Skin epidermis (tissue), 12 donors: ENCODE measurements at regions not wholly inside any gene's neighbourhood (a gene's known extent, or its start where the extent isn't known, plus 50 kb on each side); places are given as distances from the start of the nearest gene placed in this dataset.
"Not testable (repeated sequence)": the region's sequence is repeated elsewhere in the genome, so short reads cannot be mapped to it uniquely, and the experiment has no call there.

Experiments used
- H3K27ac ChIP-seq, 21 experiments: fragments of 200-600 bp; sonication (generic) in 11 of 21; one replicate each; pipeline ENCODE4 v1.5.0; 2020; ENCODE audit warnings: mild to moderate bottlenecking in 3 of 21, inconsistent platforms in 2 of 21, moderate library complexity in 2 of 21
- H3K4me3 ChIP-seq, 7 experiments: fragments of 200-600 bp; sonication (generic) in 2 of 7; one replicate each; pipeline ENCODE4 v1.5.0; 2020; ENCODE audit warnings: inconsistent platforms in 2 of 7, mild to moderate bottlenecking in 2 of 7, moderate library complexity in 1 of 7

DNA sequence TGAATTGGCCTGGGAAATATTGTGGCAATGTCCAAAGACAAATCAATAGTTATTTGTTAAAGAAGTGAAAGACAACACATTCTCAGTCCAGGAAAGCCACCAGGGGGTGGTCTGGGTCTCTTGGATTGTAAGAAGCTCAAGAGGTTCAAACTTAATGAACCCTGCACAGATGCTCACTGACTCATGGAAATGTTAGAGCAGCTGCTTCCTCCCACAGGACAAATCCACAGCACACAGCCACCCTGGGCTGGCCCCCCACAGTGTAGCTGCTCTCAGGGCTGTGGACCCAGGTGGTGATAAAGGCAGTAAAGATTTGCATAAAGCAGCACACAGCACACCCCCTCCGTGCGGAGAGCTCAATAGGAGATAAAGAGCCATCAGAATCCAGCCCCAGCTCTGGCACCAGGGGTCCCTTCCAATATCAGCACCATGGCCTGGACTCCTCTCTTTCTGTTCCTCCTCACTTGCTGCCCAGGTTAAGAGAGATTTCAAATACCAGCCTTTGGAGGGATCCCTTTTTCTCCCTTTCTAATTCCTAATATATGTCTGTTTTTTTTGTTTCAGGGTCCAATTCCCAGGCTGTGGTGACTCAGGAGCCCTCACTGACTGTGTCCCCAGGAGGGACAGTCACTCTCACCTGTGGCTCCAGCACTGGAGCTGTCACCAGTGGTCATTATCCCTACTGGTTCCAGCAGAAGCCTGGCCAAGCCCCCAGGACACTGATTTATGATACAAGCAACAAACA, 124.8 kb downstream of the VPREB1 start:
- H3K27ac ChIP-seq, H3K4me3 ChIP-seq: not testable (repeated sequence)

DNA sequence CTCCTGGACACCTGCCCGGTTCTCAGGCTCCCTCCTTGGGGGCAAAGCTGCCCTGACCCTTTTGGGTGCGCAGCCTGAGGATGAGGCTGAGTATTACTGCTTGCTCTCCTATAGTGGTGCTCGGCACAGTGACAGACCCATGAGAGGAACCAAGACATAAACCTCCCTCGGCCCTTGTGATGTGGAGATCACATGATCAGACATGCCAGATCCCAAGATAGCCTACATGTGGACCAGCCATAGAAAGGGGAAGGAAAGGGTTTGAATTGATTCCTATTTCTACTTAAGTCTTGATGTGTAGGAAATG, 125.3 kb downstream of the VPREB1 start:
- Histone ChIP-seq H3K27ac (no peak overlapping the region), H3K4me3 (no peak overlapping the region)

DNA sequence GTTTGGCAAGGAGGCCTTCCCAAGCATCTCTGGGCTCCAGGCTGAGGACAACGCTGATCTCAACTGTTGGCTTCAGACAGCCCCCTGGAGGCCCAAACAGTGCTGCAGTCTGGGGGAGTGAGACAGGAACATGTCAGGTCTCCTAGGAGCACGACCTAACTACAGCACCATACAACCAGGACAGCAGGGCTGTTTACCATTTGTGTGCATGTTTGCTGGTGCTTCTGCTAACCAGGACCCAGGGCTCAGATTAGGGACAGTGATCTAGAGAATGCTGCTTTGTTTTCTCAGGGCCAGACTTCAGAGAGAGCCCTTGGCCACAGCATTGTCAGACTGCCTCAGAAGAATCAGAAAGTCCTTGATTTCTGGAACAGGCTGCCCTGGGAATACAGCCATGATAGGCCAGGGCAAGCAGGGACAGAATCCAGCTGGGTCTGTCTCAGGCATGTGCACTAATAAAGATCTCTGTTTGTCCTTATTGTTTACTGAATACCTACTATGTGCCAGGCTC, 126.5 kb downstream of the VPREB1 start:
- no peak overlapping the region for H3K4me3 ChIP-seq
- no peak overlapping the region for H3K27ac ChIP-seq

DNA sequence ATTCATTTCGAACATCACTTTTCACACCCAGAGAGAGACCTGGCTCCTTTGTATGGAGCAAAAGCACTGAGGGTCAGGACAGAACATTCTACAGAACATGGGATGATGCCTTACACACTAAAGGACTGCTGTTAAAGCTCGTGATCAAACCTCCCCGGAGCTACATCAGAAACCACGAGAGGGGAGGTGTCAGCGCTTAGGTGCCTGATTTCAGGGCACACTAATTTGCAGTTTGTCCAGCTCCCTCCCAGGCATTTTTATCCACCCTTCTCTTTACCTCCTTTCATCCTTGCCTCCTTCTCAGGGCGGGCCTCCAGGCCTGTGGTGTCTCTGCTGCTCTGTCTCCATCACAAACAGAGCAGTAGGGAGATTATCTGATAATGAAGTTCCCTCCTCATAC, 127.5 kb downstream of the VPREB1 start:
- no peak overlapping the region for H3K27ac ChIP-seq
- no peak overlapping the region for H3K4me3 ChIP-seq

DNA sequence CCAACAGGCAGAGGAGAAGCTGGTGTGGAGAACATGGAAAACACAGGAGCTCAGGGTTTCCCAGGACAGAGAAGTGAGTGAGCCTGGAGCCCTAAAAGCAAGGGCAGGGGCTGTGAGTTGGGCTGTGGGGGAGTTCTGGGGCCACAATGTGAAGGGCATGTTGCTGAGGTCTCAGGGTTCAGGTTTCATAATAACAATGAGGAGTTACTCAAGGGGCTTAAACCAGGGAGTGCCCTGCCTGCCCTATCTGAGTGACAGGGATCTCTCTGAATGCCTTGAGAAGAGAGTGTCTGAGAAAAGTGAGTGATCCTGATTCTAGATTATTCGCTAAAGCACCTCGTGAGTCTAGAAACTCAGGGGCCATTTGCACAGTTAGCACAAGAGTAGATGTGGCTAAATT, 129.6 kb downstream of the VPREB1 start:
- H3K4me3 ChIP-seq, result no peak overlapping the region
- no peak overlapping the region for H3K27ac ChIP-seq

DNA sequence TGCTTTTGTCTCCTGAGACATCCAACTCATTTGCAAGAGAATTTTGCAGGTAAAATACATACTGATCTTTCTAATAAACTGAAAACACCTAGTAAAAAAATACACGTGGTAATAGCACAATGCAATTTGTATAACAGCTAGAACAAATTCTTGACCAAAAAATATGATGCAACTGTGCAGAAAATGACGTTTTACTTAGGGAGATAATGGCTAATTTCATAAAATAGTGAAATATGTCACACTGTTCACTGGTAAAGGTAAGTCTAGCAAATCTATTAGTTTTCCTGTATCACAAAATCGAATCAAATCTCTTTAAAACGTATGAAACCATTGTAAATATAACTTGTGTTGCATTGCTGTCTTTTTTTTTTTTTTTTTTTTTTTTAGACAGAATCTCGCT, 130.0 kb downstream of the VPREB1 start:
- no peak overlapping the region for H3K27ac ChIP-seq
- H3K4me3 ChIP-seq, result no peak overlapping the region

DNA sequence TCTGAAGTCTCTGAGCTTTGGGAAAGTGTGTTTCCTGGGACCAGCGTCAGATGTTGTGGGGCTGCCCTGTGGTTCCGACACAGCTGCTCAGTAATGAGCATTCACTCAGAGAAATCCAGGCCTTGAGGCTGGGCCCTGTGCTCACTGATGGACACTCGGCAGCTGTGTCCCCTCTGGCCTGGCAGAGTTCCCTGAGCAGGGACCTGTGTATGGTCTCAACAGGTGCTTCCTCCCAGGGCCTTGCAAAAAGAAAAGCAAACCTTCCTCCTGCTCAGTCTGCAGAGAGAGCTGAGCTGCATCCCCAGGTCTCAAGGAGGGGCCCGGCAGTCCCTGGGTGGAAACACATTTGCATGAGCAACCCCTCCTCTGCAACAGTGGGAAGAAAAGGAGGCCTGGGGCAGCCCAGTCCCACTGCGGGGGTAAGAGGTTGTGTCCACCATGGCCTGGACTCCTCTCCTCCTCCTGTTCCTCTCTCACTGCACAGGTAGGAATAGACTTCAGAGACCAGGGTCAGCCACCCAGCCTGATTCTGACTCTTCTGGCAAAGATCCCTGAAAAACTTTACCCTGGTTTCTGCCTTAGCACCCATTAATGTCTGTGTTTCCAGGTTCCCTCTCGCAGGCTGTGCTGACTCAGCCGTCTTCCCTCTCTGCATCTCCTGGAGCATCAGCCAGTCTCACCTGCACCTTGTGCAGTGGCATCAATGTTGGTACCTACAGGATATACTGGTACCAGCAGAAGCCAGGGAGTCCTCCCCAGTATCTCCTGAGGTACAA, 131.2 kb downstream of the VPREB1 start:
- no peak overlapping the region for H3K4me3 ChIP-seq
- H3K27ac ChIP-seq, result no peak overlapping the region

DNA sequence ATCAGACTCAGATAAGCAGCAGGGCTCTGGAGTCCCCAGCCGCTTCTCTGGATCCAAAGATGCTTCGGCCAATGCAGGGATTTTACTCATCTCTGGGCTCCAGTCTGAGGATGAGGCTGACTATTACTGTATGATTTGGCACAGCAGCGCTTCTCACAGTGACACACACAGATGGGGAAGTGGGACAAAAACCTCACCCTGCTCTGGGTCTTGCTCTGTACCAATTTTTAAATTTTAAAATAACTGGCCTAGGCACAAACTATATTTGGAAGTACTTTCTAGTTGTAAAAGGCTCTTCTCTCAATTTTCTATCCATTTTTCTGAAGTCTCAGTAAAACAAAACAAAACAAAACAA, 131.7 kb downstream of the VPREB1 start:
- no peak overlapping the region for H3K4me3 ChIP-seq
- H3K27ac ChIP-seq, result no peak overlapping the region

DNA sequence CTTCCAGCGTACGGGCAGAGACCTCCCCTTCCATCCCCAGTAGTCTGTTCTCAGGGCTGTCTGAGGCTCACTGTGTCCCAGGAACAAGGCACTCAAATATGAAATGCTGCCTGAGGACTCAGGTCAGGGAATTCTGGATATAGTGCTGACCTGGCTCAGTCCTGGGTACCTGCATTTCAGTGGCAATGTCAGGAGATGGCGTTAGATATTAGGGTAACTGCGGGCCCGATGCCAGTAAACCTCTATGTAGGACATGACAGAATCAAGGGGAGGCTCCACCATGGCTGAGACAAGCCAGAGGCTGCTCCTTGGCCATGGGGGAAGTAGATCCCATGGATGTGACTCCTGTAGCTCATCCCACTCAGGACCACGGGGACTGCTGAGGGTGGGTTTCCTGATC, 131.7 kb downstream of the ZNF280B start:
- not testable (repeated sequence) for H3K27ac ChIP-seq, H3K4me3 ChIP-seq

DNA sequence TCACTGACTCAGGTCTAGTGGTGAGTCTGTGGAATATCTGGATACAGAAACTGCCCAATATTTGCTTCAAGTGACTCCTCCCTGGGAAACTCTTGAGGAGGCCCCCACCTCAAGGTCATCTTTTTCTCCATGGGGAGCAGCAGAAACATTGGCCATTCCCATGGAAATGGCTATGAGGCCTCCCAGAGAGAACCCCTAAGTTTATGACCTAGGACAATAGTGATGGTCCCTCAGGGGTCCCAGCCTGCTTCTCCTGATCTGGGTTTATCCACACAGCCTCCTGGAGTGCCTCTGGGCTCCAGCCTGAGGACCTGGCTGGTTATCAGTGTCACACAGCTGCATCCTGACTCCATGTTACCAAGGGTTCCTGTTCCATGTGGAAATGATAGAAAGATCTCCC, 131.2 kb downstream of the ZNF280B start:
- no peak overlapping the region for H3K4me3 ChIP-seq

DNA sequence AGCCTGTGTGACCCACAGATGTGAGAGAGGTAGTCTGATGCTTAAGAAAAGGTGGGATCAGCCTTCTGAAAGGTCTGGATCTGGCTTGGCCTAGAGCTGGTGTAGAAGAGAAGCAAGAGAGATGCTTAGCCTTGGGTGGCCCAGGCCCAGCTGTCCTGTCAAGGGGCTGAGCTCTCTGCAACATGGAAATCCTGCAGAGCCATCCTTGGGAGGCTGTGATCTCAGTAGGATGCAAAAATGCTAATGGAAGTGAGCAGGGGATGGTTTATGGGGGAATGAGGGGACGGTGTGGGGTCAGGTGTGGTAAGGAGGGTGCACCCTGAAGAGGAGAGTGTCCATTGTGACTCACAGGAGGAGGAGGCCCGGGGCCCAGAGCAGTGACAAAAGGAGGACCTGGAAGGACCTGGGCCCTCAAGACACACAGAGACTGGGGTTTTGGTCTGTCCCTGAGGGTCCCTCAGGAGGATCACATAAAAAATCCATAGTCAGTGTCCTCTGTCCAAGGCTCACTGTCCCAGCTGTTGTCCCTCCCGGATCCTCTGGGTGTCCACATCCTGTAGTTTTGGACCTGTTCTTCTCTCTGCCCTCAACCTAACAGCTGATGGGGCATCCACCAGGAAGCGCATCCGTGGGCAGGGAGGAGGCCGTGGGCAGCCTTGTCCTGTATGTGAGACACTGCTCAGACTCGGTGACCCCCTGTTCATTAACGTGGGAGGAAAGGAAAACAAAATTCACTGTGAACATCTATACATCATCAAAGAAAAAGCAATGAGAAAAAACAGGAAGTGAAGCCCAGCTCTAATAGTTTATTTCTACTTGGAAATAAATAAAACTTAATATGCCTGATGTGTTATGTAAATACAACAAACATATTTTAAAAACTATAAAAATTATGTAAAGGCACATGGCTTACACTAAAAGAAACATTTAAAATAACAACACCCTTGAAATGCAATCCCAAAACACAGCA, 129.8 kb downstream of the ZNF280B start:
- no peak overlapping the region for H3K27ac ChIP-seq
- H3K4me3 ChIP-seq, result no peak overlapping the region

More for the DNA sequence above, 131.2 kb downstream of the ZNF280B start:
- H3K27ac ChIP-seq, result no peak overlapping the region

DNA sequence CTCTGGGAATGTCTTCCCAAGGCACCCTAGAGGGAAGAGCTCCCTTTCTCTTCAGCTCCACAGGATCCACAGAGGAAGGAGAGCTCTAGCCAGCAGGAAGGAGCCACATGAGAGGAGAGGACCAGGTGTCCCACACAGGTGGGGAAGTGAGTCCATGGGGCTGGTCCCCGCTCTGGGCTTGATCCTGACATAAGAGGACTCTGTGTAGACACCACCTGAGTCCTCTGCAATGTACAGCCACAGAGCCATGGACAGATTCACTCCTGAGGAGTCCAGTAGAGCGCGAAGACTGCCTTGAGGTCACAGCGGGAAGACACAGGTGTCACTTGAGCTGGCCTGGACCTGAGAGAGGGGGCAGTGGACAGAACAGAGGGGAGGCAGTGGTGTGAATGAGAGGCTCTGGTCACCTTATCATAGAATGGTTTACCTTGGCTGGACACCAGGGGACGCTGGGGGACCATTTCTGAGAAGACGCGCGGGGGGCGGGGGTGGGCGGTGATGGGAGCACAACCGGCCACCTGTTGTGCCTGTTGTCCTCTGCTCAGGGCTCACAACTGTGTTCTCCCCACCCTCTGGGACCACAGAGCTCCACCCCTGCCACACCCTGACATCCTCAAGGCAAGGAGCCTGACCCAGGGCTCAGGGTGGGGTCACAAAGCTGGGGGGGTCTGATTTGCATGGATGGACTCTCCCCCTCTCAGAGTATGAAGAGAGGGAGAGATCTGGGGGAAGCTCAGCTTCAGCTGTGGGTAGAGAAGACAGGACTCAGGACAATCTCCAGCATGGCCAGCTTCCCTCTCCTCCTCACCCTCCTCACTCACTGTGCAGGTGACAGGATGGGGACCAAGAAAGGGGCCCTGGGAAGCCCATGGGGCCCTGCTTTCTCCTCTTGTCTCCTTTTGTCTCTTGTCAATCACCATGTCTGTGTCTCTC, 128.2 kb downstream of the ZNF280B start:
- Histone ChIP-seq H3K27ac (no peak overlapping the region), H3K4me3 (no peak overlapping the region)

DNA sequence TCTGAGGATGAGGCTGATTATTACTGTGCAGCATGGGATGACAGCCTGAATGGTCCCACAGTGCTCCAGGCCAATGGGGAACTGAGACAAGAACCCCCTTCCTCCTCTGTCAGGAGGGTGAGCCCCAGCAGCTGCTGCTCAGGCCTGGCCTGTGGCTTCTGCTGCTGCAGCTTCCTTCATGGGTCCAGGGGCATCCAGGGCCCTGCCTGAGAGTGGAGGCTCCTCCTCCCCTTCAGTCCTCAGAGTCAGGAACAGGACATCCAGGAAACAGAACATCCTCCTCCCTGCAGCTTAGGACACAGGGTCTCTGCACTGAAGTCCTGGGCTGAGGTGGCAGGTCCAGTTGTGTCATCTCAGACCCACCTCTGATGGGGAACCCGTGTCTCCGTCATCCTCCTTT, 127.2 kb downstream of the ZNF280B start:
- H3K4me3 ChIP-seq, H3K27ac ChIP-seq: not testable (repeated sequence)

DNA sequence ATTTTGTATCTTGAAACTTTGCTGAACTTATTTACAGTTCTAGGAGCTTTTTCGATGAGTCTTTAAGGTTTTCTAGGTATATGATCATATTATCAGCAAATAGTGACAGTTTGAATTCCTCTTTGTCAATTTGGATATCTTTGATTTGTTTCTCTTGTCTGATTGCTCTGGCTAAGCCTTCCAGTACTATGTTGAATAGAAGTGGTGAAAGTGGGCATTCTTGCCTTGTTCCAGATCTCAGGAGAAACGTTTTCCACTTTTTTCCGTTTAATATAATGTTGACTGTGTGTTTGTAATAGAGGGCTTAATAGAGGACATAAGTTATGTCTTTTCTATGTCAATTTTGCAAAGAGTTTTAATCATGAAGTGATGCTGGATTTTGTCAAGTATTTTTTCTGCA, 124.3 kb downstream of the ZNF280B start:
- H3K27ac ChIP-seq, result no peak overlapping the region
- H3K4me3 ChIP-seq, result no peak overlapping the region

DNA sequence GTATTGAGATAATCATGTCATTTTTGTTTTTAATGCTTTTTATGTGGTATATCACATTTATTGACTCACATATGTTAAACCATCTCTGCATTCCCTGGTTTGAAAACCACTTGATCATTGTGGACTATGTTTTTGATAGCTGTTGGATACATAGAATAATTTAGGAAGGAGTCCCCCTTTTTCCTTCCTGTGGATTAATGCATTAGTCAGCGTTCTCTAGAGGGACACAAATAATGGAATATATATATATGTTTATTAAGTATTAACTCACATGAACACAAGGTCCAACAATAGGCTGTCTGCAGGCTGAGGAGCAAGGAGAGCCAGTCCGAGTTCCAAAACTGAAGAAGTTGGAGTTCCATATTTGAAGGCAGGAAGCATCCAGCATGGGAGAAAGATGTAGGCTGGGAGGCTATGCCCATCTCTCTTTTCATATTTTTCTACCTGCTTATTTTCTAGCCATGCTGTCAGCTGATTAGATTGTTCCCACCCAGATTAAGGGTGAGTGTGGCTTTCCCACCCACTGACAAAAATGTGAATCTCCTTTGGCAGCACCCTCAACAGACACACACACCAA, 123.8 kb downstream of the ZNF280B start:
- Histone ChIP-seq H3K27ac (no peak overlapping the region), H3K4me3 (no peak overlapping the region)

DNA sequence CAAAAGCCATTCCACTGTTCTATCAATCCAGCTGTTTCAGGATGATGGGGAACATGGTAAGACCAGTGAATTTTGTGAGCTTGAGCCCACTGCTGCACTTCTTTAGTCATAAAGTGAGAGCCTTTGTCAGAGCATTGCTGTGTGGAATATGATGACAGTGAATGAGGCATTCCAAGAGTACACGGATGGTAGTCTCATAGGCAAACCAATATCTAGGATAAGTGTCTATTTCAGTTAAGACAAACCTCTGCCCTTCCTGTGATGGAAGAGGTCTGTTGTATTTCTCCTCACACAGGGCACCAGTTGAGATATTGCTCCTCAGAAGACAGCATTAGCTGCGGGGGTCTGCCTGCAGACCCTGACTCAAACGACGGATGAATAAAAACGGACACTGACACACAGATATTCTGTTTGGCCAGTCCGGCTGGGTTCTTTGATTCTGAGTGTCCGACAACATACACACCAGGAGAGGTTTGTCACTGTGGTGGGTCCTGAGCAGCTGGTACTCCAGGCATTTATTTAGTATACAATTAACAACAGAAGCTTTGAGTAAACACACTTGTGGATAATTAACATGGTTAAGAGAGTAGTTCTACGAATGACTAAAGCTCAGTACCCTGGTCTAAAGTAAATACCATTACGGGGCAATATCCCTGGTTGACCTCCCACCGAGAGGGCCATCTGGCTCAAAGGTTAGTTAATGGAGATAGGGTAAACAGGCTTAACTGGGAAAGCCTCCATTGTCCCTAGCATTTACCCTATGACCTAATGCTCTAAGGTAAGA, 121.7 kb downstream of the ZNF280B start:
- no peak overlapping the region for H3K27ac ChIP-seq
- H3K4me3 ChIP-seq, result no peak overlapping the region

DNA sequence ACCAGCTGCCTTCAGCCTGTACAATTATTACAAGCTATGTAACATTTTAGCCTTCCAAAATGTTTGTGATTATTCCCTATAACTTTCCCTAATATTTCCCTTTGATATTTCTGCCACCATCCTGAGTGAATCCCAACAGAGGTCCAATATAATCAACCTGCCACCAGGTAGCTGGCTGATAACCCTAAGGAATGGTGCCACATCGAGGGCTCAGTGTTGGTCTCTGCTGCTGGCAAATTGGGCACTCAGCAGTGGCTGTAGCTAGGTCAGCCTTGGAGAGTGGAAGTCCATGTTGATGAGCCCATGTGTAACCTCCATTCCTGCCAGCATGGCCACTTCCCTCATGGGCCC, 121.2 kb downstream of the ZNF280B start:
- Histone ChIP-seq H3K27ac (no peak overlapping the region), H3K4me3 (no peak overlapping the region)

DNA sequence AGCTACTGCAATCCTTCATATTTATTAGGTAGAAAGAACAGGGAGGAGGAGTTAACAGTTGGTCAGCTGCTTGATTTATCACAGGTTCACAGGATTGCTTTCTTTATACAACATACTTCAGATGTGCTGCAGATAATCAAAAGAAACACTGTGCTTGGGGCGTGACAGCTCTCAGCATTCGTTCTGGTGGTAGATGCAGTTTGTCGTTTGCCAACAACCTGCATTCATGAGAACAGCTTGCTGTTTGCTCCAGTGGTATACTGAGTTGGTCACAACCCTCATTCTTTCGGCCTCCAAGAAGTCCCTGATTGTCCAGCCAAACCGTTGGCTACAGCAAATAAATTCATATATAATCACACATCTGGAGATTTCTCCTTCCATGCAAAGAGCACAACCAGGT, 120.5 kb downstream of the ZNF280B start:
- Histone ChIP-seq H3K4me3 (no peak overlapping the region), H3K27ac (no peak overlapping the region)
